SK-N-SH treated with all-trans-retinoic acid at 6 μM for 48 hours (cell line): ENCODE measurements at regions not wholly inside any gene's neighbourhood (a gene's known extent, or its start where the extent isn't known, plus 50 kb on each side); places are given as distances from the start of the nearest gene placed in this dataset.
"Not testable (repeated sequence)": the region's sequence is repeated elsewhere in the genome, so short reads cannot be mapped to it uniquely, and the experiment has no call there.

Experiments
- ATAC-seq: fragments of 200-7000 bp; cut with Tn5 transposase; 3 replicates; pipeline ENCODE4 v1.9.1; 2020; ENCODE audit warnings: mild to moderate bottlenecking, moderate library complexity
- ARNTL ChIP-seq: fragments of 450-650 bp; formaldehyde crosslinking; IDR thresholded peaks from 2 replicates; pipeline ENCODE4 v1.5.0; 2020; ENCODE audit warnings: low read depth, mild to moderate bottlenecking, moderate library complexity, borderline replicate concordance
- BACH2 ChIP-seq: fragments of 250-450 bp; sonication (Bioruptor Pico); IDR thresholded peaks from 2 replicates; pipeline ENCODE4 v1.9.0; 2021; ENCODE audit warnings: mild to moderate bottlenecking, borderline replicate concordance
- CREB5 ChIP-seq: fragments of 250-450 bp; sonication (Bioruptor Pico); IDR thresholded peaks from 2 replicates; pipeline ENCODE4 v1.5.1; 2020; ENCODE audit warnings: low read depth, mild to moderate bottlenecking, moderate library complexity
- CSDC2 ChIP-seq: fragments of 250-450 bp; sonication (Bioruptor Pico); IDR thresholded peaks from 2 replicates; pipeline ENCODE4 v1.5.0; 2020; ENCODE audit warnings: mild to moderate bottlenecking, moderate library complexity
- CSRNP3 ChIP-seq: fragments of 250-450 bp; sonication (Bioruptor Pico); IDR thresholded peaks from 2 replicates; pipeline ENCODE4 v1.5.1; 2021; ENCODE audit warnings: mild to moderate bottlenecking, moderate library complexity
- ESRRG ChIP-seq: fragments of 250-450 bp; sonication (Bioruptor Pico); IDR thresholded peaks from 2 replicates; pipeline ENCODE4 v1.6.1; 2021; ENCODE audit warnings: mild to moderate bottlenecking
- GLIS3 ChIP-seq: fragments of 250-450 bp; sonication (Bioruptor Pico); IDR thresholded peaks from 2 replicates; pipeline ENCODE4 v1.5.0; 2020; ENCODE audit warnings: mild to moderate bottlenecking, moderate library complexity
- ISL1 ChIP-seq: fragments of 250-450 bp; sonication (Bioruptor Pico); IDR thresholded peaks from 2 replicates; pipeline ENCODE4 v2.1.2; 2022; ENCODE audit warnings: mild to moderate bottlenecking, moderate library complexity
- OSR1 ChIP-seq: fragments of 250-450 bp; sonication (Bioruptor Pico); IDR thresholded peaks from 2 replicates; pipeline ENCODE4 v1.8.0; 2022; ENCODE audit warnings: moderate library complexity, mild to moderate bottlenecking, inconsistent platforms
- PATZ1 ChIP-seq: fragments of 250-450 bp; sonication (Bioruptor Pico); IDR thresholded peaks from 2 replicates; pipeline ENCODE4 v1.8.0; 2020; ENCODE audit warnings: mild to moderate bottlenecking, moderate library complexity, borderline replicate concordance
- RARB ChIP-seq: fragments of 250-450 bp; sonication (Bioruptor Pico); IDR thresholded peaks from 2 replicates; pipeline ENCODE4 v1.8.0; 2021; ENCODE audit warnings: mild to moderate bottlenecking, moderate library complexity
- SNAI2 ChIP-seq: fragments of 250-450 bp; sonication (Bioruptor Pico); IDR thresholded peaks from 2 replicates; pipeline ENCODE4 v1.5.0; 2020; ENCODE audit warnings: mild to moderate bottlenecking, moderate library complexity
- TSHZ2 ChIP-seq: fragments of 250-450 bp; sonication (Bioruptor Pico); IDR thresholded peaks from 2 replicates; pipeline ENCODE4 v1.5.0; 2020; ENCODE audit warnings: mild to moderate bottlenecking, moderate library complexity
- ZC3H10 ChIP-seq: fragments of 250-450 bp; sonication (Bioruptor Pico); IDR thresholded peaks from 2 replicates; pipeline ENCODE4 v1.5.1; 2021; ENCODE audit warnings: mild to moderate bottlenecking, moderate library complexity
- ZFP3 ChIP-seq: fragments of 250-450 bp; sonication (Bioruptor Pico); IDR thresholded peaks from 2 replicates; pipeline ENCODE4 v1.5.0; 2020; ENCODE audit warnings: mild to moderate bottlenecking, moderate library complexity
- ZNF565 ChIP-seq: fragments of 450-650 bp; formaldehyde crosslinking; conservative IDR thresholded peaks from 2 replicates; pipeline ENCODE4 v1.5.0; 2020; ENCODE audit warnings: low read depth, mild to moderate bottlenecking, moderate library complexity
- ZNF70 ChIP-seq: fragments of 450-650 bp; formaldehyde crosslinking; IDR thresholded peaks from 2 replicates; pipeline ENCODE4 v1.5.0; 2020; ENCODE audit warnings: mild to moderate bottlenecking, moderate library complexity
- ZNF8 ChIP-seq: fragments of 450-650 bp; formaldehyde crosslinking; IDR thresholded peaks from 2 replicates; pipeline ENCODE4 v1.5.0; 2020; ENCODE audit warnings: mild to moderate bottlenecking, moderate library complexity

- TF ChIP-seq TSHZ2 (CRISPR knock-in tag), result no peak
- TF ChIP-seq ARNTL, result no peak
- no peak for TF ChIP-seq BACH2 (CRISPR knock-in tag)
- no peak for TF ChIP-seq ZFP3
- TF ChIP-seq ZC3H10 (CRISPR knock-in tag), result no peak
- no peak for TF ChIP-seq ZNF70
- no peak for TF ChIP-seq ESRRG
- no peak for TF ChIP-seq CREB5 (CRISPR knock-in tag)
- no peak for TF ChIP-seq RARB
- no peak for TF ChIP-seq ZNF8 (CRISPR knock-in tag)
- TF ChIP-seq, all 23 proteins: peak for 0
Measured at GRCh38 chr2:200122683-200123082, 167.3 kb downstream of the MAIP1 start (continued).

GRCh38 chr2:200124665-200125368 is 169.4 kb downstream of the MAIP1 start:
- not testable (repeated sequence) for ATAC-seq

GRCh38 chr2:200125444-200126284 is 170.3 kb downstream of the MAIP1 start:
- ATAC-seq, result no peak
- TF ChIP-seq ISL1 (CRISPR knock-in tag) (no peak), CSDC2 (CRISPR knock-in tag) (no peak), RARB (no peak), ZNF565 (no peak), ARNTL (no peak), SNAI2 (CRISPR knock-in tag) (no peak), GLIS3 (CRISPR knock-in tag) (no peak), CREB5 (CRISPR knock-in tag) (no peak), ZNF8 (CRISPR knock-in tag) (no peak), PATZ1 (CRISPR knock-in tag) (no peak), CSRNP3 (CRISPR knock-in tag) (no peak), OSR1 (CRISPR knock-in tag) (no peak)

- ATAC-seq, result not testable (repeated sequence)
Measured at GRCh38 chr2:200126285-200126670, 170.9 kb downstream of the MAIP1 start.

GRCh38 chr2:200126680-200127079 is 171.3 kb downstream of the MAIP1 start:
- ATAC-seq, result not testable (repeated sequence)
